ENCODE measurements at regions not wholly inside any gene's neighbourhood (a gene's known extent, or its start where the extent isn't known, plus 50 kb on each side); places are given as distances from the start of the nearest gene placed in this dataset.

GRCh38 chr7:155930061-155930460 is 117.8 kb upstream of the SHH start:
- Histone ChIP-seq H3K4me3 (ENCODE audit: low read length) (no peak overlapping the region), H3K36me3 (ENCODE audit: insufficient read depth, low read length) (no peaks in the 10 kb centered on the region), H3K4me1 (ENCODE audit: insufficient read depth, low read length) (no peaks in the 10 kb centered on the region)

GRCh38 chr7:155928583-155928982 is 116.3 kb upstream of the SHH start:
- H2AFZ ChIP-seq (ENCODE audit: low read depth, low read length): no peak overlapping the region
- no peaks in the 10 kb centered on the region for H3K36me3 ChIP-seq (ENCODE audit: insufficient read depth, low read length)
- H3K9me3 ChIP-seq (ENCODE audit: low read length): no peaks in the 10 kb centered on the region
- H3K27me3 ChIP-seq (ENCODE audit: insufficient read depth, low read length): no peaks in the 10 kb centered on the region
- no peak overlapping the region for H3K4me3 ChIP-seq (ENCODE audit: low read length)
- H3K4me1 ChIP-seq (ENCODE audit: insufficient read depth, low read length): no peaks in the 10 kb centered on the region

More at GRCh38 chr7:155930061-155930460, 117.8 kb upstream of the SHH start:
- H3K27me3 ChIP-seq (ENCODE audit: insufficient read depth, low read length): no peaks in the 10 kb centered on the region
- H2AFZ ChIP-seq (ENCODE audit: low read depth, low read length): no peak overlapping the region
- no peaks in the 10 kb centered on the region for H3K9me3 ChIP-seq (ENCODE audit: low read length)

- Histone ChIP-seq H3K36me3 (ENCODE audit: insufficient read depth, low read length) (no peaks in the 10 kb centered on the region), H3K27me3 (ENCODE audit: insufficient read depth, low read length) (no peaks in the 10 kb centered on the region), H3K9me3 (ENCODE audit: low read length) (no peaks in the 10 kb centered on the region), H2AFZ (ENCODE audit: low read depth, low read length) (no peak overlapping the region), H3K4me1 (ENCODE audit: insufficient read depth, low read length) (no peaks in the 10 kb centered on the region), H3K4me3 (ENCODE audit: low read length) (no peak overlapping the region)
These were observed 115.6 kb upstream of the SHH start for GRCh38 chr7:155927905-155928304.

DNA sequence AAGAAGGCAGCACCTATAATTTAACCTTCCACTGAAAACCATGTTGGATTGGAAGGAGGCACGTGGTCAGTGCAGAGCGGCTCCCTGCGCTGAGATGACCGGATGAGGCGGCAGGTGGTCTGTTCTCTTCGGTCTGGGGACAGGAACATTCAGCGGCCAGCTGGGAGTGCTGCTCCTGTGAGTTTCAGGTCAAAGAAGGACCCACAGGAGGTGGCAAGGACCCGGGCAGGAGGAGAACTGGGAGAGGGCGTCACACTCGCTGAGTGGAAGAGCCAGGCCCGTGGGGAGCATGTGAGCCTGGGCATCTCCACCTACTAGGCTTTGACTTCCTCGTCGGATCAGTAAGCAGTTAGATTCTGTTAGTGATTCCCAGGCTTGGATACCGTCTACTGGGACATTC is 113.4 kb upstream of the SHH start:
- Histone ChIP-seq H3K36me3 (ENCODE audit: insufficient read depth, low read length) (no peaks in the 10 kb centered on the region), H3K9me3 (ENCODE audit: low read length) (no peaks in the 10 kb centered on the region), H3K4me3 (ENCODE audit: low read length) (no peak overlapping the region), H2AFZ (ENCODE audit: low read depth, low read length) (no peak overlapping the region), H3K4me1 (ENCODE audit: insufficient read depth, low read length) (no peaks in the 10 kb centered on the region), H3K27me3 (ENCODE audit: insufficient read depth, low read length) (peaks cover 8% of the 10 kb centered on the region)

GRCh38 chr7:155922067-155922816 is 110.0 kb upstream of the SHH start:
- H2AFZ ChIP-seq (ENCODE audit: low read depth, low read length): no peak overlapping the region
- H3K27me3 ChIP-seq (ENCODE audit: insufficient read depth, low read length): peaks cover 8% of the 10 kb centered on the region
- H3K36me3 ChIP-seq (ENCODE audit: insufficient read depth, low read length): no peaks in the 10 kb centered on the region
- H3K9me3 ChIP-seq (ENCODE audit: low read length): no peaks in the 10 kb centered on the region
- no peak overlapping the region for H3K4me3 ChIP-seq (ENCODE audit: low read length)
- H3K4me1 ChIP-seq (ENCODE audit: insufficient read depth, low read length): no peaks in the 10 kb centered on the region

- Histone ChIP-seq H3K4me1 (ENCODE audit: insufficient read depth, low read length) (no peaks in the 10 kb centered on the region), H3K36me3 (ENCODE audit: insufficient read depth, low read length) (no peaks in the 10 kb centered on the region), H2AFZ (ENCODE audit: low read depth, low read length) (no peak overlapping the region), H3K4me3 (ENCODE audit: low read length) (no peak overlapping the region), H3K27me3 (ENCODE audit: insufficient read depth, low read length) (peaks cover 8% of the 10 kb centered on the region), H3K9me3 (ENCODE audit: low read length) (no peaks in the 10 kb centered on the region)
These were observed 109.5 kb upstream of the SHH start for GRCh38 chr7:155921804-155922066.

GRCh38 chr7:155921086-155921803 is 109.0 kb upstream of the SHH start:
- H3K27me3 ChIP-seq (ENCODE audit: insufficient read depth, low read length): peaks cover 8% of the 10 kb centered on the region
- H3K9me3 ChIP-seq (ENCODE audit: low read length): no peaks in the 10 kb centered on the region
- no peaks in the 10 kb centered on the region for H3K36me3 ChIP-seq (ENCODE audit: insufficient read depth, low read length)
- H2AFZ ChIP-seq (ENCODE audit: low read depth, low read length): no peak overlapping the region
- no peak overlapping the region for H3K4me3 ChIP-seq (ENCODE audit: low read length)
- no peaks in the 10 kb centered on the region for H3K4me1 ChIP-seq (ENCODE audit: insufficient read depth, low read length)

DNA sequence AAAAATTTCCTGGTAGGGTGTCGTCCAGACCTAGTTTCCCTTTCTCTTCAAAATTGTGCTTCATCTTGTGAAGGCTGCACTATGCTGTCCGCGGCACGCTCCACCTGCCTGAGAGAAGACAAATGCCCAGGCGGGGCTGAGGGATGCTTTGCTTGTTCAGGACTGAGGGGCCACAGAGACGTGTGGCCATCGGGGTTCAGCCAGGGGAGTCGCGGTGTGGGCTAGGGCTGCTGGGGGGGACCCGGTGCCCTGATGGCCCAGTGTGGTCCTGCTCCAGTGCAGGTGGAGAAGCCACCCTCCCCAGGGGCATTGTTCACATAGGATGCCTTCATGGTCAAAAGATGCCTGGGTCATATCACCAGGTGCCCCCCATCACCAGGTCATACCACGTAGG is 107.8 kb upstream of the SHH start:
- H3K36me3 ChIP-seq (ENCODE audit: insufficient read depth, low read length): no peaks in the 10 kb centered on the region
- H3K4me3 ChIP-seq (ENCODE audit: low read length): no peak overlapping the region
- H3K27me3 ChIP-seq (ENCODE audit: insufficient read depth, low read length): peaks cover 8% of the 10 kb centered on the region
- H3K9me3 ChIP-seq (ENCODE audit: low read length): no peaks in the 10 kb centered on the region
- H3K4me1 ChIP-seq (ENCODE audit: insufficient read depth, low read length): no peaks in the 10 kb centered on the region
- H2AFZ ChIP-seq (ENCODE audit: low read depth, low read length): no peak overlapping the region

- no peaks in the 10 kb centered on the region for H3K4me1 ChIP-seq (ENCODE audit: insufficient read depth, low read length)
- H3K9me3 ChIP-seq (ENCODE audit: low read length): no peaks in the 10 kb centered on the region
- H3K27me3 ChIP-seq (ENCODE audit: insufficient read depth, low read length): peaks cover 8% of the 10 kb centered on the region
- H3K36me3 ChIP-seq (ENCODE audit: insufficient read depth, low read length): no peaks in the 10 kb centered on the region
- H2AFZ ChIP-seq (ENCODE audit: low read depth, low read length): no peak overlapping the region
- H3K4me3 ChIP-seq (ENCODE audit: low read length): no peak overlapping the region
These were observed 107.3 kb upstream of the SHH start for GRCh38 chr7:155919391-155920067.

DNA sequence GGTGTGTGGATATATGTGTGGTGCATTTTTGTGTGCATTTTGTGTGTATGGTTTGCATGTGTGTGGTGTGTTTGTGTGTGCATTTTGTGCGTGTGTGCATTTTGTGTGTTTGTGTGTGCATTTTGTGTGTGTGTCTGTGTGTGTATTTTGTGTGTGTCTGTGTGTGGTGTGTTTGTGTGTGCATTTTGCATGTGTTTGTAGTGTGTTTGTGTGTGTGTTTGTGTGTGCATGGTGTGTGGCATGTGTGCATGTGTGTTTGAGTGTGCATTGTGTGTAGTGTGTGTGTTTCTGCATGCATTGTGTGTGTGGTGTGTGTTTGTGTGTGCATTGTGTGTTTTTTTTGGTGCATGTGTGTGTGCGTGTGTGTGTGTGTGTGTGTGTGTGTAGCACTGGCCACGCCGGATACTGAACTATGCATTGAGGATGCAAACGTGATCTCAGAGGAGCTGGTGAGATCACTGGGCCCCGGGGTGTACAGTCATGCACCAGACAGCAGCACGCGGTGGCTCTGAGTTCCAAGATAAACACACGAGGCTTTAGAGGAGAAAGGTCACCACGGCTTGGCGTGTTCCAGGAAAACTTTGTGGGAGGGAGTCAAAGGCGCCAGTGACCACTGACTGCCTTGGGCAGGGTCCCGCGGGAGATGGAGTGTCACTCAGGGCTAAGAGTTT is 106.6 kb upstream of the SHH start:
- H3K27me3 ChIP-seq (ENCODE audit: insufficient read depth, low read length): peaks cover 8% of the 10 kb centered on the region
- no peaks in the 10 kb centered on the region for H3K4me1 ChIP-seq (ENCODE audit: insufficient read depth, low read length)

DNA sequence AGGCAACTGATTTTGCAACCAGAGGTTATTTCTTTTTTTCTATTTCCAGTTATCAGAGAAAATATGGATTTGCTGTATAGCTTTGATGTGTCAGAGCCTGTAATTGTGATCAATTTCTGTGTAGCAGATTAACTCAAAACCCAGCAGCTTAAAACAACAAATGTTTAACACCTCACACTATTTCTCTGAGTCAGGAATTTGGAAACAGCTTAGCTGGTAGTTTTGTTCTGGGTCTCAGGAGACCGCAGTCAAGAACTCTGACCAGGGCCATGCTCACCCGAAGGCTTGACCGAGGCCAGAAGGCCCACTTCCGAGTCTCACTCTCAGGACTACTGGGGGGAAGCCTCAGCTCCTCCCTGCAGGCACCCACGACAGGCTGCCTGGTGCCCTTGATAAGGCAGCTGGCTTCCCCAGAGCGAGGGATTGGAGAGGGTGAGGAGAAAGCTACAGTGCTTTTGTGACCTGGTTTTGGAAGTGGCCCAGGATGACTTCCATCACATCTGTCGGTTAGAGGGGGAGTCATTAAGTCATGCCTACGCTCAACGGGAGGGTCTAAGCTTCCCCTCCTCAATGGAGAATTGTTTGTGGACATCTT is 105.7 kb upstream of the SHH start:
- Histone ChIP-seq H2AFZ (ENCODE audit: low read depth, low read length) (no peak overlapping the region), H3K4me1 (ENCODE audit: insufficient read depth, low read length) (no peaks in the 10 kb centered on the region), H3K27me3 (ENCODE audit: insufficient read depth, low read length) (peaks cover 8% of the 10 kb centered on the region), H3K36me3 (ENCODE audit: insufficient read depth, low read length) (no peaks in the 10 kb centered on the region), H3K9me3 (ENCODE audit: low read length) (no peaks in the 10 kb centered on the region), H3K4me3 (ENCODE audit: low read length) (no peak overlapping the region)

More for the DNA sequence above, 106.6 kb upstream of the SHH start:
- Histone ChIP-seq H2AFZ (ENCODE audit: low read depth, low read length) (no peak overlapping the region), H3K4me3 (ENCODE audit: low read length) (no peak overlapping the region), H3K36me3 (ENCODE audit: insufficient read depth, low read length) (no peaks in the 10 kb centered on the region), H3K9me3 (ENCODE audit: low read length) (no peaks in the 10 kb centered on the region)

- Histone ChIP-seq H3K4me1 (ENCODE audit: insufficient read depth, low read length) (no peaks in the 10 kb centered on the region), H3K27me3 (ENCODE audit: insufficient read depth, low read length) (peaks cover 8% of the 10 kb centered on the region), H3K9me3 (ENCODE audit: low read length) (no peaks in the 10 kb centered on the region), H3K4me3 (ENCODE audit: low read length) (no peak overlapping the region), H3K36me3 (ENCODE audit: insufficient read depth, low read length) (no peaks in the 10 kb centered on the region), H2AFZ (ENCODE audit: low read depth, low read length) (no peak overlapping the region)
These were observed 104.8 kb upstream of the SHH start for GRCh38 chr7:155916926-155917655.
